Mammary epithelial cell (primary cell): ENCODE measurements at regions not wholly inside any gene's neighbourhood (a gene's known extent, or its start where the extent isn't known, plus 50 kb on each side); places are given as distances from the start of the nearest gene placed in this dataset.

Source experiments
- EZH2 ChIP-seq: IDR thresholded peaks from 2 replicates; pipeline ENCODE4 v1.6.1; 2012; ENCODE audit warnings: low read length, inconsistent platforms, borderline replicate concordance
- TF ChIP-seq, protein P1 (sequence below), 2 donors: IDR thresholded peaks in 1 of 2; conservative IDR thresholded peaks in 1 of 2; 2 replicates each; pipeline ENCODE4 v1.5.1; 2011 to 2012; ENCODE audit warnings: inconsistent platforms in 2 of 2, low read length in 2 of 2, mild to moderate bottlenecking in 2 of 2, control low read depth in 1 of 2, low read depth in 1 of 2; ENCODE audit not compliant: insufficient read depth in 1 of 2; ENCODE audit errors: extremely low read depth in 1 of 2

GRCh38 chr1:69413129-69413528 lies 154.6 kb upstream of the LRRC7 start:
- TF ChIP-seq, protein P1, sequence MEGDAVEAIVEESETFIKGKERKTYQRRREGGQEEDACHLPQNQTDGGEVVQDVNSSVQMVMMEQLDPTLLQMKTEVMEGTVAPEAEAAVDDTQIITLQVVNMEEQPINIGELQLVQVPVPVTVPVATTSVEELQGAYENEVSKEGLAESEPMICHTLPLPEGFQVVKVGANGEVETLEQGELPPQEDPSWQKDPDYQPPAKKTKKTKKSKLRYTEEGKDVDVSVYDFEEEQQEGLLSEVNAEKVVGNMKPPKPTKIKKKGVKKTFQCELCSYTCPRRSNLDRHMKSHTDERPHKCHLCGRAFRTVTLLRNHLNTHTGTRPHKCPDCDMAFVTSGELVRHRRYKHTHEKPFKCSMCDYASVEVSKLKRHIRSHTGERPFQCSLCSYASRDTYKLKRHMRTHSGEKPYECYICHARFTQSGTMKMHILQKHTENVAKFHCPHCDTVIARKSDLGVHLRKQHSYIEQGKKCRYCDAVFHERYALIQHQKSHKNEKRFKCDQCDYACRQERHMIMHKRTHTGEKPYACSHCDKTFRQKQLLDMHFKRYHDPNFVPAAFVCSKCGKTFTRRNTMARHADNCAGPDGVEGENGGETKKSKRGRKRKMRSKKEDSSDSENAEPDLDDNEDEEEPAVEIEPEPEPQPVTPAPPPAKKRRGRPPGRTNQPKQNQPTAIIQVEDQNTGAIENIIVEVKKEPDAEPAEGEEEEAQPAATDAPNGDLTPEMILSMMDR (conservative IDR thresholded peaks at IDR 0.05 in 1 of 2, IDR thresholded peaks at IDR 0.05 in 1 of 2; ENCODE audit: extremely low read depth in 1 of 2, insufficient read depth in 1 of 2, low read depth in 1 of 2, low read length in 2 of 2) = no peak
- no peak for TF ChIP-seq EZH2
